Activated CD4-positive, alpha-beta memory T cell treated with anti-CD3 and anti-CD28 coated beads for 36 hours (primary cell): ENCODE measurements at regions not wholly inside any gene's neighbourhood (a gene's known extent, or its start where the extent isn't known, plus 50 kb on each side); places are given as distances from the start of the nearest gene placed in this dataset.
A peak's percentile ranks its signal among the peaks of the same experiment; 100 is the strongest.

Experiments
- CTCF ChIA-PET: fragments of 350-600 bp; sonication (Branson Sonifier 250); formaldehyde crosslinking; loops from one replicate; lab custom pipeline; 2021; ENCODE audit warnings: antibody characterized with exemption, inconsistent platforms; lab: Charles Lee
- POLR2A ChIA-PET: fragments of 350-600 bp; sonication (Branson Sonifier 250); formaldehyde crosslinking; loops from one replicate; lab custom pipeline; 2021; ENCODE audit warnings: antibody characterized with exemption; lab: Charles Lee
- DNase-seq: peaks from one replicate; pipeline ENCODE4 v3.0.0-alpha.2; 2020
- H3K27ac Mint-ChIP-seq: one replicate; pipeline ENCODE4 v1.8.0; 2021; ENCODE audit warnings: mixed read lengths
- H3K27me3 Mint-ChIP-seq: one replicate; pipeline ENCODE4 v1.8.0; 2021; ENCODE audit warnings: mixed read lengths
- H3K36me3 Mint-ChIP-seq: one replicate; pipeline ENCODE4 v1.8.0; 2021; ENCODE audit warnings: mixed read lengths
- H3K4me1 Mint-ChIP-seq: one replicate; pipeline ENCODE4 v1.8.0; 2021; ENCODE audit warnings: low read depth, mixed read lengths
- H3K4me3 Mint-ChIP-seq: one replicate; pipeline ENCODE4 v1.8.0; 2021; ENCODE audit warnings: mild to moderate bottlenecking, mixed read lengths
- H3K9me3 Mint-ChIP-seq: one replicate; pipeline ENCODE4 v1.8.0; 2021; ENCODE audit warnings: mixed read lengths
- intact Hi-C: fragments of 100-400 bp; cut with micrococcal nuclease; formaldehyde crosslinking; loops from one replicate; pipeline ENCODE4 v1.15.1; 2023

GRCh38 chr7:25855854-25856782 is 295.9 kb upstream of the NFE2L3 start:
- DNase-seq, result no peak
- H3K27ac Mint-ChIP-seq, result peak overlapping the region; percentile 11
- H3K9me3 Mint-ChIP-seq, result peaks cover 6% of the 10 kb centered on the region
- H3K4me1 Mint-ChIP-seq, result peaks cover 15% of the 10 kb centered on the region
- CTCF ChIA-PET, result interaction anchor here (1.7 kb wide), 1 partner anchor 596 kb away, joined by 4 read pairs; no protein-coding TSS in a partner anchor
- intact Hi-C loops, result loop anchor here (5.0 kb wide), 1 partner anchor 1321 kb away; no protein-coding TSS in a partner anchor
- peaks cover 6% of the 10 kb centered on the region for H3K36me3 Mint-ChIP-seq
- peaks cover 58% of the 10 kb centered on the region for H3K27me3 Mint-ChIP-seq
- H3K4me3 Mint-ChIP-seq, result no peak overlapping the region
- POLR2A ChIA-PET, result interaction anchor here (0.8 kb wide), 1 partner anchor 333 kb away, joined by 3 read pairs; no protein-coding TSS in a partner anchor

GRCh38 chr7:25857376-25858067 is 294.5 kb upstream of the NFE2L3 start:
- ChIA-PET CTCF (interaction anchor here (1.7 kb wide), 1 partner anchor 597 kb away, joined by 4 read pairs; no protein-coding TSS in a partner anchor), POLR2A (no interaction called here)
- H3K9me3 Mint-ChIP-seq, result peaks cover 6% of the 10 kb centered on the region
- peaks cover 23% of the 10 kb centered on the region for H3K4me1 Mint-ChIP-seq
- no peak overlapping the region for H3K27ac Mint-ChIP-seq
- intact Hi-C loops, result loop anchor here (5.0 kb wide), 1 partner anchor 1320 kb away; no protein-coding TSS in a partner anchor
- H3K4me3 Mint-ChIP-seq, result no peak overlapping the region
- H3K27me3 Mint-ChIP-seq, result peaks cover 62% of the 10 kb centered on the region
- no peak for DNase-seq
- peaks cover 13% of the 10 kb centered on the region for H3K36me3 Mint-ChIP-seq

DNA sequence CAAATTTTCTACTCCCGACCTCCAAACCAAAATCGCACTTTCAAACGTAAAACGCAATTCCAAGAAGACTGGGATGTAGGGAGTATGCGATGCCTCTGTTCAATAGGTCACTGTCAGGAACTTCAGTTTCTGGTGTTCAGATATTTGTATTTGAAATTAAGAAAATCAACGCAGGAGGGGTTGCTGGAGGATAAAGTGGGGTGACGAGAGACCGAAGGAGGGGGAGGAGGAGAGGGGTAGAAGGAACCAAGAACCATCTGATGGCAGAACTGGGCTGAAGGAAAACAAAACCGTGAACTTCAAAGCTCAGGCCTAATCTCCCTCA is 293.8 kb upstream of the NFE2L3 start:
- ChIA-PET CTCF (no interaction called here), POLR2A (no interaction called here)
- H3K27ac Mint-ChIP-seq, result no peak overlapping the region
- no peak overlapping the region for H3K4me3 Mint-ChIP-seq
- DNase-seq, result no peak
- peaks cover 6% of the 10 kb centered on the region for H3K9me3 Mint-ChIP-seq
- peaks cover 29% of the 10 kb centered on the region for H3K4me1 Mint-ChIP-seq
- peaks cover 64% of the 10 kb centered on the region for H3K27me3 Mint-ChIP-seq
- peaks cover 13% of the 10 kb centered on the region for H3K36me3 Mint-ChIP-seq
- intact Hi-C loops, result loop anchor here (5.0 kb wide), 1 partner anchor 1319 kb away; no protein-coding TSS in a partner anchor

GRCh38 chr7:25858525-25859411 is 293.2 kb upstream of the NFE2L3 start:
- Mint-ChIP-seq H3K4me1 (peaks cover 29% of the 10 kb centered on the region), H3K4me3 (no peak overlapping the region), H3K27ac (peak overlapping the region; percentile 24), H3K27me3 (peaks cover 63% of the 10 kb centered on the region), H3K36me3 (peaks cover 13% of the 10 kb centered on the region), H3K9me3 (peaks cover 6% of the 10 kb centered on the region)
- intact Hi-C loops, result loop anchor here (5.0 kb wide), 1 partner anchor 1319 kb away; no protein-coding TSS in a partner anchor
- CTCF ChIA-PET, result interaction anchor here (1.0 kb wide), 1 partner anchor 511 kb away, joined by 3 read pairs; no protein-coding TSS in a partner anchor
- no peak for DNase-seq
- POLR2A ChIA-PET, result no interaction called here

GRCh38 chr7:25859412-25860274 is 292.4 kb upstream of the NFE2L3 start:
- peaks cover 13% of the 10 kb centered on the region for H3K36me3 Mint-ChIP-seq
- peaks cover 60% of the 10 kb centered on the region for H3K27me3 Mint-ChIP-seq
- no peak for DNase-seq
- POLR2A ChIA-PET, result no interaction called here
- H3K27ac Mint-ChIP-seq, result peak overlapping the region; percentile 24
- H3K9me3 Mint-ChIP-seq, result peaks cover 6% of the 10 kb centered on the region
- H3K4me1 Mint-ChIP-seq, result peaks cover 25% of the 10 kb centered on the region
- intact Hi-C loops, result loop anchor here (5.0 kb wide), 4 partner anchors 1238 to 1328 kb away; partner anchors contain the start of genes HOXA1 and HOXA11
- CTCF ChIA-PET, result interaction anchor here (1.0 kb wide), 1 partner anchor 510 kb away, joined by 3 read pairs; no protein-coding TSS in a partner anchor
- H3K4me3 Mint-ChIP-seq, result no peak overlapping the region

DNA sequence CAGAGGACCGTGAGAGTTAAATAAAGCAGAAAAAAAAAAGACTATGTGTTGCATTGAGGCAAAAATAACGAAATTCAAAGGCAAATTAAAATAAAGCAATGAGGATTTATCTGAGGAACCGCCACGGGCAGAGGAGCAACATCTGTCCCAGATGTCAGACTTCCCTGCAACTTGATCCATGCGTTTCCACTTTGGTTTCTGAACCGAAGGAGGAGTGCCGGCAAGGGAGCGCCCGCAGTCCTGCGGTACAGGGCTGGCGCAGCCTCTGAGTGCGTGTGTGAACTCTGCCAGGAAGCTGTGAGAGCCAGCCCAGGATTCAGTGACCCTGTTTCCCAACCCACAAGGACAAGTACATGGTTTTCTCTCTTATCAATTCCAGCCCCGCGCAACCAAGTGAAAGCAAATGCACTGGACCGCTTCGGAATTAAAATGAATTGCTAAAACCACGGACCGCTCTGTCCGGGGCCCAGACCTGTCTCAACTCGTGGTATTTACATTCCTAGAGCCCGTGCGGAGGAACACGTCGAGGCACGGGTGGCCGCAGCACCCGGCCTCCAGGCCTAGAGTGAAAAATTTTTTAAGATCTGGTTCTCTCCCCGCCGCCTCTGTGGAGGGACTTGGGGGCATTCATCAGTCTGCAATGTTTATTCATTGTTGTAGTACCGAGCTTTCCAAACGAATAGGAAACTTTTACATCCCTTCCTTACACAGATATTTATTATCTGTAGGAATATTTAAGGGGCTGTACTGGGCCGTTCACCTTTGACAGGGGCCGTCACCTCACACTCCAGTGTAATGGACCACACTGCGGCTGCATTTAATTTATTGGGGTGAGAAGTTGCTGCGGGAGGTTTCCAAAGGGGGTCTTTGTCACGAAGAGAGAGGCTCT is 291.5 kb upstream of the NFE2L3 start:
- H3K4me3 Mint-ChIP-seq, result peak overlapping the region; percentile 5
- H3K27me3 Mint-ChIP-seq, result peaks cover 60% of the 10 kb centered on the region
- H3K4me1 Mint-ChIP-seq, result peaks cover 22% of the 10 kb centered on the region
- H3K9me3 Mint-ChIP-seq, result peaks cover 6% of the 10 kb centered on the region
- intact Hi-C loops, result loop anchor here (5.0 kb wide), 3 partner anchors 1237 to 1327 kb away; partner anchors contain the start of genes HOXA1 and HOXA11
- POLR2A ChIA-PET, result no interaction called here
- CTCF ChIA-PET, result no interaction called here
- DNase-seq, result no peak
- peaks cover 12% of the 10 kb centered on the region for H3K36me3 Mint-ChIP-seq
- H3K27ac Mint-ChIP-seq, result no peak overlapping the region

GRCh38 chr7:25861164-25861496 is 290.9 kb upstream of the NFE2L3 start:
- Mint-ChIP-seq H3K27ac (no peak overlapping the region), H3K27me3 (peaks cover 64% of the 10 kb centered on the region), H3K36me3 (peaks cover 10% of the 10 kb centered on the region), H3K9me3 (peaks cover 6% of the 10 kb centered on the region), H3K4me1 (peaks cover 22% of the 10 kb centered on the region), H3K4me3 (peak overlapping the region; percentile 65)
- POLR2A ChIA-PET, result interaction anchor here (1.9 kb wide), 1 partner anchor 338 kb away, joined by 5 read pairs; no protein-coding TSS in a partner anchor
- intact Hi-C loops, result loop anchor here (5.0 kb wide), 3 partner anchors 1236 to 1326 kb away; partner anchors contain the start of genes HOXA1 and HOXA11
- CTCF ChIA-PET, result no interaction called here
- DNase-seq, result no peak

GRCh38 chr7:25861601-25862260 is 290.3 kb upstream of the NFE2L3 start:
- ChIA-PET CTCF (interaction anchor here (0.8 to 1.3 kb wide), 3 partner anchors 10 to 33 kb away, joined by 3 to 9 read pairs (median 6); no protein-coding TSS in a partner anchor), POLR2A (interaction anchor here (0.5 to 1.9 kb wide), 2 partner anchors 294 to 338 kb away, joined by 3 to 5 read pairs; no protein-coding TSS in a partner anchor)
- intact Hi-C loops, result loop anchor here (1.0 to 5.0 kb wide), 12 partner anchors 7 to 1801 kb away; partner anchors contain the start of genes CBX3, HIBADH, HNRNPA2B1 and HOXA1
- Mint-ChIP-seq H3K36me3 (peaks cover 10% of the 10 kb centered on the region), H3K9me3 (peaks cover 6% of the 10 kb centered on the region), H3K4me1 (peaks cover 22% of the 10 kb centered on the region), H3K27me3 (peaks cover 67% of the 10 kb centered on the region), H3K27ac (peak overlapping the region; percentile 60), H3K4me3 (peak overlapping the region; percentile 65)
- no peak for DNase-seq
